GM20000 (cell line): ENCODE measurements at regions not wholly inside any gene's neighbourhood (a gene's known extent, or its start where the extent isn't known, plus 50 kb on each side); places are given as distances from the start of the nearest gene placed in this dataset.
"Not testable (repeated sequence)": the region's sequence is repeated elsewhere in the genome, so short reads cannot be mapped to it uniquely, and the experiment has no call there.

Source experiments
- DNase-seq: peaks from one replicate; pipeline ENCODE4 v3.0.0; 2012; ENCODE audit warnings: low spot score
- TF ChIP-seq, protein P1 (sequence below): IDR thresholded peaks from 2 replicates; pipeline ENCODE4 v1.5.1; 2012; ENCODE audit warnings: mild to moderate bottlenecking, control low read depth; ENCODE audit errors: extremely low read depth, missing control alignments

DNA sequence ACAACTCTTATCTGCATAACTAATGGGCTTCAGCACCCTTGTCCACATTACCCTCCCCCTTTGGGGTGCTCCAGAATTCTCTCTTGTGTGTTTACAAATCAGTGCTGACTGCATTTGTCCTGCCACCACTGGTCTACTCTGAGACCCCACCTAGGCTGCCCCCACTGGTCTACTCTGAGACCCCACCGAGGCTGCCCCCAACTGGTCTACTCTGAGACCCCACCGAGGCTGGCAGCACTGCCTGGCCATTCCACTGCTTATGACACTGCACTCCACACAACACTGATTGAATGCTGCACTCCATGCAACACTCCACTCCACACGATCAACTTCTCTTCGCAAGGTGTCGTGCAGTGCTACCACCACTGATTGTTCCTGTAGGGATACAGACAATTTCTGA is 1459.2 kb upstream of the SLC10A2 start:
- TF ChIP-seq, protein P1, sequence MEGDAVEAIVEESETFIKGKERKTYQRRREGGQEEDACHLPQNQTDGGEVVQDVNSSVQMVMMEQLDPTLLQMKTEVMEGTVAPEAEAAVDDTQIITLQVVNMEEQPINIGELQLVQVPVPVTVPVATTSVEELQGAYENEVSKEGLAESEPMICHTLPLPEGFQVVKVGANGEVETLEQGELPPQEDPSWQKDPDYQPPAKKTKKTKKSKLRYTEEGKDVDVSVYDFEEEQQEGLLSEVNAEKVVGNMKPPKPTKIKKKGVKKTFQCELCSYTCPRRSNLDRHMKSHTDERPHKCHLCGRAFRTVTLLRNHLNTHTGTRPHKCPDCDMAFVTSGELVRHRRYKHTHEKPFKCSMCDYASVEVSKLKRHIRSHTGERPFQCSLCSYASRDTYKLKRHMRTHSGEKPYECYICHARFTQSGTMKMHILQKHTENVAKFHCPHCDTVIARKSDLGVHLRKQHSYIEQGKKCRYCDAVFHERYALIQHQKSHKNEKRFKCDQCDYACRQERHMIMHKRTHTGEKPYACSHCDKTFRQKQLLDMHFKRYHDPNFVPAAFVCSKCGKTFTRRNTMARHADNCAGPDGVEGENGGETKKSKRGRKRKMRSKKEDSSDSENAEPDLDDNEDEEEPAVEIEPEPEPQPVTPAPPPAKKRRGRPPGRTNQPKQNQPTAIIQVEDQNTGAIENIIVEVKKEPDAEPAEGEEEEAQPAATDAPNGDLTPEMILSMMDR: no peak
- no peak for DNase-seq

DNA sequence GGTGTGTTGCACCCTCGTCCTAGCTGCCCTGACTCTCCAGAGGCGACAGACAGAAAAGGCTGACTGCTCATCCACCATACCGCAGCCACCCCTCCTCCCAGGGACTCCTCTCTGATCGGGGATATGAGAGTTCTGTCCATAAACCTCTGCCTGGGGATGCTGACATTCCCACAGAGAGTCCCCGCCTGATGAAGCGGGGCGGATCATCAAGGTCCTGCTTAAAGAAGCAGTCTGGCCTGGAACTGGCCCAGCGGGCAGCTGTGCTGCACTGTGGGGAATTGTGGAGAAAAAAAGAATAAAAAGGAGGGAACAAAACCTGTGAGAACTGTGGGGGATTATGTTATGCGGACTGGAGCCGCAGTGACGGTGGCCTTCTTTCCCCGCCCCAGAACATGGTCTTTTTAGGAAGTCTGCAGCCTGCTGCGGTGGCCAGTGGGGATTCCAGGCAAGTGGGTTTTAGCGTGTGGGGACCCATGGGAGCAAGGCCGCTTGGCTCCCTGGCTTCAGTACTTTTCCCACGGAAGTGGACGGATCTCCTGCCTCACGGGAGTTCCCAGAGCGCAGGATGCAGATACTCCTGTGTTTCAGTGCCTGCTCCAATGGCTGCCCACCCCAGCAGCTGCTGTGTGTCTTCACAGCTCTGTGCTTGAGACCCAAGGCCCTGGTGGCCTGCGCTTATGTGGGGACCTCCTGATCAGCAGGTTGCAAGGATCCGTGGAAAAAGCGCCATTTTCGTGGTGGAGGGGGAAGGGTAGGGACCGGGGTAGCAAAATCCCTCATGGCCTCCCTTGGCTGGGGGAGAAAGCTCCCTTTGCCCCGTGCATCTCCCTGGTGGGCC is 1456.2 kb upstream of the SLC10A2 start:
- DNase-seq: no peak
- TF ChIP-seq, protein P1: no peak

DNA sequence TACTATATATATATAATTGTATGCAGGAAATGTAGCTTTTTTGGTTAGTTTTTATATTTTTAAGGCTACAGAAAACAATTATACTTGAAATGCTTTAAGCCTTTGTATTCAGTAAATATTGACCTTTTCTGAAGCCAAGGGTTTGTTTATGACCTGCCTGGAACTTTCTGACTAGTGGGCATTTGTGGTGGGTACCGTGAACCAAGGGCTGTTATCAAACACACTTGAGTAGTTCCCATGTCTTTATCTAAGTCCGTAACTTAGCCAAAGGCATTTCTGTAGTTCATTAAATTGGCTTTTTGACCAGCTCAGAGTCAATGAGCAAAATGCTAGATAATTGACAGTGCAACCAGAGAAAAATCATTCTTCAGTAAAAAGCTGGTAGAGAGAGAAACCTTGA is 1444.2 kb upstream of the SLC10A2 start:
- DNase-seq: no peak
- TF ChIP-seq, protein P1: no peak

DNA sequence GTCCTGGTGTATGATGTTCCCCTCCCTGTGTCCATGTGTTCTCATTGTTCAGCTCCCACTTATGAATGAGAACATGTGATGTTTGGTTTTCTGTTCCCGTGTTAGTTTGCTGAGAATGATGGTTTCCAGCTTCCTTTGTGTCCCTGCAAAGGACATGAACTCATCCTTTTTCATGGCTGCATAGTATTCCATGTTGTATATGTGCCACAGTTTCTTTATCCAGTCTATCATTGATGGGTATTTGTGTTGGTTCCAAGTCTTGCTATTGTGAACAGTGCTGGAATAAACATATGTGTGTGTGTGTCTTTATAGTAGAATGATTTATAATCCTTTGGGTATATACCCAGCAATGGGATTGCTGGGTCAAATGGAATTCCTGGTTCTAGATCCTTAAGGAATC is 1427.3 kb upstream of the SLC10A2 start:
- not testable (repeated sequence) for DNase-seq

DNA sequence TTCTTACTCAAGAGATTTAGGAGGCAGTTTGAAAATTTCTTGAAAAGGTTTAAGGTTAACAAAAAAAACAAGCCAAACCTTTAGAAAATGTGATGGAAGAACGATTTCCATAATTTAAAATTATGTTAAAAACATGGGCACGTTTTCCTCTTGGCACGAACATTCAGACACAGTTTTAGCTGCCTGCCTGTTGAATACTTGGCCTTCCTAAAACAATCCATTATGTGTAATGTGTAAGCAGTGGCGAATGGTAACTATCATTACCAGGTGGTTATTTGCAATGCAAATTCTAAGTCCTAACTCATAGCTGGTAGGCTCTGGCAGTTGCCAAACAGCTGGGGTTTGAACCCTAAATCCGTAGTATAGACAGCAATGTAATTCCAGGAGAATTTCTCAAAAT is 1425.7 kb upstream of the SLC10A2 start:
- TF ChIP-seq, protein P1: no peak
- no peak for DNase-seq

DNA sequence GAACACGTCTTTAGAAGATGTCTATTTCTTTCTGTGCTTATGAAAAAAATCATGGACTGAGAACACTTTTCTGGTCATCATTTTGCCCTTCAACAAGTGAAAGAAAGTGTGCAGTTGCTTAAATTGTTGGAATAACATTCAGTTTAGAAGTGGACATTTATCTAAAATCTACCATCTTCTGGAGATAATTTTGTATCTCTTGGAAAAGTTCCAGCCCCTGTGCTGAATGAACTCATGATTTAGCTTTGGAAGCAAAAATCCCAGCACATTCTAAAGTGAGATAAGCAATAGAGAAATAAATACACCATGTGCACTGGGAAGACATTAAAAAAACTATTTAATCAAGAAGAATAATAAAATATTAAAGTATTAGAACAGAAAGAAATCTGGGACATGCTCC is 1420.8 kb upstream of the SLC10A2 start:
- DNase-seq: no peak
- TF ChIP-seq, protein P1: no peak

DNA sequence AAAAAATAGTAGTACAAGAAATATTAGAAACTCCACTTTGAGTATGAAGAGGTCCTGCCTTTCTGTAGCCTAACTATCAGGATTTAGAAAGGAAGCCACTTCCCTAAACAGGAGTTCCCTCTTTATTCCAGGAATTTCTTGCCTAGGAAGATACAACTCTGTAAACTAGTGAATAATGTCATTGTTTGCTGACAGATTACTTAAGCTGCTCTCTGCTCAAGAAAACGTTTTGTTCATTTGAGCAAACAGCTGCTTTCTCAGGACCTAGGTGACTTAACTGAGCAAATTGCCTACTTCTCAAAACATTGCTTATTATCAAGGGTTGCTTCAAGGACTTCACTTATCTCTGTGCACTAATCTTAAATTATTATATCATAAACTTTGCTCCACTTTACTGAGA is 1419.4 kb upstream of the SLC10A2 start:
- no peak for DNase-seq

More for the DNA sequence above, 1419.4 kb upstream of the SLC10A2 start:
- TF ChIP-seq, protein P1: no peak
